Germinal center (tissue), 1 donor: ENCODE measurements at regions not wholly inside any gene's neighbourhood (a gene's known extent, or its start where the extent isn't known, plus 50 kb on each side); places are given as distances from the start of the nearest gene placed in this dataset.

Source experiments
- DNase-seq: peaks from one replicate; pipeline ENCODE4 v3.0.0; 2012; ENCODE audit warnings: mixed read lengths, low spot score

DNA sequence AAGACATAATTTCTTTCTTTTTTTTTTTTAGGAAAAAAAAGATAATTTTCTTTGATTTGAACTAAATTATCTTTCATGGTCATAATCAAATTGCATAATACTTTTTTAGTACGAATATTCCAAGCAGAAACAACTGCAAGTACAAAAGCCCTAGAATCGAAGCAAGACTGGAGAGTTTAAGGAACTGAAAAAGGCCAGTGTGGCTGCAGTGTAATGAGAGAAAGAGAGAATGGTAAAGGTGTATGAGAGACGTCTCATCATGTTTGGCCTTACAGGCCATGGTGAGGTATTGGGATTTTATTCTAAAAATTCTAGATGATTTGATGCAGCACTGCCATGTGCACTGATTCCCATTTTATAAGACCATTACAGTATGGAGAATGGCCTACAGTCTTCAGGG lies 180.9 kb downstream of the SUCNR1 start:
- DNase-seq = no peak

DNA sequence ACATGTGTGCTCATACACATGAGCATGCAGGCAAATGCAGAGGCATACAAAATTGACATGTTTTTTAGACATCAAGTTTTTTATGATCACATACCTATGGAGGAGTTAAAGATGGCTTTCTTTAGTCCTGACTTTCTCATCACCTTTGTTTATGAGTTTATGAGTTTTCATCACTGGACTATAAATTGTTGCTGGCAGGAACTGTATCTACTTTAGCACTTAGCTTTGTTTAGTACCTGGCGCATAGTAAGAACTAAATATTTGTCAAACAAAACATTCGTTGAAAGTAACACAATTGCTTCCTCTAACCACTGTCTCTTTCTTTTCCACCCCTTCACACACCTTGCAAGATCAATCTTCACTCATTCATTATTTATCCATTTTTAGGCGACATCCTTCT lies 182.6 kb downstream of the SUCNR1 start:
- DNase-seq = no peak

DNA sequence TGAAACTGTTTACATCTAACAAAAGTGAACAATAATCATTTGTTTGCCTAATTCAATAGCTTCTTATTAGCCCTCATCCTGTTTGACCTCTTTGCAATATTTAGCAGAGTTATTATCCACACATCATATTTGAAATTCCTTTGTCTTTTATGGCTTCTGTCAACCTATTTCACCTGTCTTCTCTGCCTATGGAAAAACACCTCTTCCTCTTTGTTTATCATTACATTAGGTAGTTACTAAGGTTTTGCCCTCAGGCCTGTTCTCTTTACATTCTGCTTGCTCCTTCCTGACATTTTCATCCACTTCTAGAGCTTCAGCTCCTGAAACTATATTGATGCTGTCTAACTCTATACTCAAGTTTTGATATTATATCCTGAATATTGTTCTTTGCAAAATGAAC lies 183.0 kb downstream of the SUCNR1 start:
- DNase-seq = no peak

DNA sequence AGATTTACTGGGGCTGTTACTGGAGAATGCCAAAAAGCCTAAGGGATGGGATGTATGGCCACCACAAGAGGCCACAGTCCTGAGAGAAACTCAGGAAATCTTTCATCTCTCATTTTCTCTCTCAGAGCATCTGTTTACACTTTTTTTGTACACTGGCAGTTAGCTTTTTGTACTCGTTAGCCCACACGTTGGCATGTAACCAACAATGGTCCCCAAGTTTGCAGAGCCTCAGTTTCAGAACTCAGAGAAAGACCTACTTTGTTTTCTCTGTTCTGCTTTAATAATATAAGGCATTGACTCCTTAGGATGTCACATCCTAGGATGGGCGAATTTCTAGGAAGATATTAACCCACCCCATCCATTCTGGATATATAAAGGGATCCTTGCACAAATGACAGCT lies 183.5 kb downstream of the SUCNR1 start:
- DNase-seq = no peak

DNA sequence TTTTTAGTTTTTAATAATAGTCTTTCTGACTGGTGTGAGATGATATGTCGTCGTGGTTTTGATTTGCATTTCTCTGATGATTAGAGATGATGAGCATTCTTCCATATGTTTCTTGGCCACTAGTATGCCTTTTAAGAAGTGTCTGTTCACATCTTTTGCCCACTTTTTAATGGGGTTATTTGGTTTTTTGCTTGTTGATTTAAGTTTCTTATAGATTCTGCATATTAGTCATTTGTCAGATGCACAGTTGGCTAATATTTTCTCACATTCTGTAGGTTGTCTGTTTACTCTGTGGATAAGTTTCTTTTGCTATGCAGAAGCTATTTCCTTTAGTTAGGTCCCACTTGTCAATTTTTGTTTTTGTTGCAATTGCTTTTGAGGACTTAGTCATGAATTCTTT lies 185.4 kb downstream of the SUCNR1 start:
- no peak for DNase-seq

DNA sequence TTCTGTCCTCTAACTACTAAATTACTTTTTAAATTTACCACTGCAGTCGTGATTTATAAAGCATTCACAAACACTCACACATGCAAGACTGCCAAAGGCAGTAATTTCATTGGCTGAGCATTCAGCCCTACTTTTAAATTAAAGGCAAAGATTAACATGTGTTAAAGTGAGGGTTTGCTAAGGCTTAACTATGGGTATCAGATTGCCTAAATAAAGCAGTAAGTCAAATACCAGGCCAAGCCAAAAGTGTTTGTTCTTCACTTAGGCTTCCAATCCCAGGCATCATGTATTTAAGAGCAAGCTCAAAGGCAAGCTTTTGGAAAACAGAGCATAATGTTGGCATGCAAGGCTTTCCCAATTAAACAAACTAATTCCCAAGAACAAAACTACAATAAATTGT lies 187.3 kb downstream of the SUCNR1 start:
- DNase-seq = no peak

DNA sequence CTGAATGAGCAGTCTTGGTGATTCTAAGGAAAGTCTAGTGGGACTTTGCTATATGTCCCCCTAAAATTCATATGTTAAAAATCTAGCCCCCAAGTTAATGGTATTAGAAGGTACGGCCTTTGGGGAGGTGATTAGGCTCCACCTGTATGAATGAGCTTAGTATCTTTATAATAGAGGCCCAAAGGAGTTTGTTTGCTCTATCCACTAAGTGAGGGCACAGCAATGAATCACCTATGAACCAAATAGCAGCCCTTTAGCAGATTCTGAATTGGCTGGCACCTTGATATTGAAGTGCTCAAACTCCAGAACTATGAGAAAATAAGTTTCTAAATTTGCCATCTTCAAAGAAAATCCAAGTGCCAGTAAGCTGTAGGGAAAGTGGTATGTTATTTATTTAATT lies 187.9 kb downstream of the SUCNR1 start:
- DNase-seq = no peak

DNA sequence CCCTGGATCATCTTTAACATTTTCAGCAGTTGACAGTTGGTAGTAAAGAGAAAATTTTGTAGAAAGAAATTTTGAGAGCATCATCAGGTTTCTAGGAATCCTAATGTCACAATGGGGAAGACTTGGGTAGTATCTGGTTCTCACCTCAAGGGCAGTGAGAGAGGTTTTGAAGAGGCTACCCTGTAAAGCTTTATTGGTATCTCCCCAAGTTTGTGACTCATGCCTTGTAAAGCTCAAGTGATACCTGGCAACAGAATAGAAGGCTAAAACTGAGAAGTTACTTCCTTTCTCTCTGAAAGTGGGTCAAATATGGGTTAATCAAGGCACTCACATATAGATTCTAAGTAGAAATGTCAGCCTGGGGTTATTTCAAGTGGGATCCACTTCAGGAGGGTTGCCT lies 196.4 kb downstream of the SUCNR1 start:
- no peak for DNase-seq

DNA sequence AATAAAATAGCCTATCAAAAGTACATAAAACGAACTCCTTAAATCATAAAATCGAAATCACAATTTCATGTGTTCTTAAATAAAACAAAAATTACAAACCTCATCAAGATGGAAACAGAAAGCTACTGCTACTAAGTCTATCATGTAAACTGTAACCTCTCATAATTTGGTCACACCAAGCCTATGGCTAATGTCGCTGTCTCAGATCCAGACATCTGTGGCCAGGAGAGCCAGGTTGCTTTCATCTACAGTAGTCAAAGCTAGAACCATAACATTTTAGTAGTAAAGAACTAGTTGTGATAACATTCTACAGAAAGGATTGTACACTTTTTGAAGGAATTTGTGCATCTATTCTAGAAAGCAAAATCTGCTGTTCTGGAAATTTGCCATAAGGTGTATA lies 197.4 kb upstream of the MBNL1 start:
- no peak for DNase-seq

DNA sequence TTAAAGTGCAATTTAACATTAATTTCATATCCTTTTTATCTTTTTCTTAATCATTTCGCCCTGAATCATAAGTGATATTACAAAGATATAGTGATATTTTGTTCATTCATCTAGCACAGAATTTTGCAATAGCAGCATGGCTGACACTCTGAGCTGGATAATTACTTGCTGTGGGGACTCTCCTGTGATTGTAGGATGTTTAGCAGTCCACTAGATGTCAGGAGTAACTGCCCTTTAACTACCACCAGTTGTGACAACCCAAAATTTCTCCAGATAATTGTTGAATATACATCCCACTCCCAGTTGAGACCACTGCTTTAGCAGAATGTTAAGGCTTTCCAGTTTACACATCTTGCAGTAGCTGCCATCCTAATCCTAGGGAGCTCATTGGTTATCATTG lies 196.8 kb upstream of the MBNL1 start:
- DNase-seq = peak; percentile 29

DNA sequence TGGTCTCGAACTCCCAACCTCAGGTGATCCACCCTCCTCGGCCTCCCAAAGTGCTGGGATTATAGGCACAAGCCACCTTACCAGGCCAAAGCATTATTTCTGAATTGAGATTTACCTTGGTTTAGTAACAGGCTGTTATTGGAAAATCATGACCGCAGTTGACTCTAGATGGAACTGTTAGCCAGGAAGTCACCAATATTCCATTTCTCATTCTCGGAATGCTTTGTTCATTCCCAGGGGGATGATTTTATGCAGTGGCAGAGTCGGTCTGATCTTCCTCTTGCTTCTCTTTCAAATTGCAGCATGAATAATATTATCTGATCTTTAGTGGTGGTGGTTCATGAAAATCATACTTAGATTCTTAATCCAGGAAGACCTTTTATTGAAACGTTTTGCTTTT lies 195.5 kb upstream of the MBNL1 start:
- no peak for DNase-seq

DNA sequence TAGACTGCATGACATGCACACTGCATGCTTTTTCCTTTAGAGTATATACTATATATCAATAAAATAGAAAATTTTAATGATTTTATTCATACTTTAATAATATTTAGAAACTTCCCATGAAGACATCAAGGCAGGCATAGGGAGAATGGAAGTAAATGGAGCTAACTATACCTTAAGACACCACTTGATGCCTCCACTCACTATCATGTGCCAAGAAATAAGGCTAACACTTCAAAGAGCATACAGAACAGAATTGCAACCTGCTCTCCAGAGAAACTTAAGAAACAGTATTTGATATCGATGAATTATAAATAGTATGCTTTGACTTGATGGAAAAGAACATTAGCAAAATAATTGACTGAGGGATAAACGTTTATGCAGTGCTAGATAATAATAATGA lies 192.6 kb upstream of the MBNL1 start:
- no peak for DNase-seq

DNA sequence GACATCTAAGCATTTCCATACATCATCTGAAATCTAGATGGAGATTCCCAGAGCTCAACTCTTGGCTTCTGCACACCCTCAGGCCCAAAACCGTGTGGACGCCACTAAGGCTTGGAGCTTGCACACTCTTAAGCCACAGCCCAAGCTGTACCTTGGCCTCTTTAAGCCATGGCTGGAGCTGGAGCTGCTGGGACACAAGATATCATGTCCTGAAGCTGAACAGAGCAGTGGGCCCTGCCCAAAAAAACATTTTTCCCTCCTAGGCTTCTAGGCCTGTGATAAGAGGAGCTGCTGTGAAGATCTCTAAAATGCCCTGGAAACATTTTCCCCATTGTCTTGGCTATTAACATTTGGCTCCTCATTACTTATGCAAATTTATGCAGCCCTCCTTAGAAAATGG lies 188.7 kb upstream of the MBNL1 start:
- DNase-seq = no peak

DNA sequence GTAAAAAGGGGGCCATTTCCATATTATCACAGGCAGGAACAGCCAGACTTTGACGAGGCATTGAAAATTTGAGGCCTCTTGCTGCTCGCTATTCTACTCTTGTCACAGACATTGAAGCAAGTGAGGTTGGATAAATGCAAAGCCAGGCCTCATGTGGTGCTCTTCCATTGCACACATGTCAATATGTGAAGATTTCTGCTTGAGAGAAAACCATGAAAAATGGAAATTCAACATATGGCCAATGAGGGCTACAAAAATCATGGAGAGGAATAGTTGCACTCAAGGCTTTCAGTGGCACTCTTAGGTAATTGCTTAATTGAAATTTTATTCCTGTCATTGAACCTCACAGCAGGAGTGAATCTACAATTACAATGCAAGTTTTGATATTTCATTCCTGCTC lies 185.6 kb upstream of the MBNL1 start:
- no peak for DNase-seq

DNA sequence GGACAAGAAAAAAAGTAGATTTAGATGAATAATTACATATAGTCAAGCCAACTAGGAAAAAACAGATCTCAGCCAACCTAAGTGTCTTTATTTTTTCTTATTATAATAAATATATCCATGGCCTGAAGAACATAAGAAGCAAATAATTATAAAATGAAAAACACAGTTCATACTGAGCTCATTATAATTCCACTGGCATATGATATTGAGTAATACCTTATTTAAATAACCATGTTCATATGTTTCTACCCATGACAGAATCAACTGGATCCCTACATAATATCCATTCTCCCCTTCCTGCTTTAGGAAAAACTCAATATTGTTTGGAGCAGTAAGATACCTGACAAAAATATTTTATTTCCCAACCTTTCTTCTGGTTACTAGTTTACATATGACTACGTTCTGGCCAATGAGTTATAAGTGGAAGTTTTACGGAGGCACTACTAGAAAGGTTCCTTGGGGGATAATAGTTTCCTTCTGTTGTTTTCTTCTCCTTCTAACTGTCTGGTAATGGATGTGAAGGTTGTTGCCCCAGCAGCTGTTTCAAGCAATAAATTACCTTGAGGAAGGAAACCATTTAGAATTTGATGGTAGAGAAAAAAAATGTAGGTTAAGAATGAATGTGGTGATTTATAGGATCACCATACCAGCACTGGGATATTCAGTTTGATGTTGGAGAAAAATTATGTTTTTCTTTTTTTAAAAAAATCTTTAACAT lies 184.1 kb upstream of the MBNL1 start:
- no peak for DNase-seq

DNA sequence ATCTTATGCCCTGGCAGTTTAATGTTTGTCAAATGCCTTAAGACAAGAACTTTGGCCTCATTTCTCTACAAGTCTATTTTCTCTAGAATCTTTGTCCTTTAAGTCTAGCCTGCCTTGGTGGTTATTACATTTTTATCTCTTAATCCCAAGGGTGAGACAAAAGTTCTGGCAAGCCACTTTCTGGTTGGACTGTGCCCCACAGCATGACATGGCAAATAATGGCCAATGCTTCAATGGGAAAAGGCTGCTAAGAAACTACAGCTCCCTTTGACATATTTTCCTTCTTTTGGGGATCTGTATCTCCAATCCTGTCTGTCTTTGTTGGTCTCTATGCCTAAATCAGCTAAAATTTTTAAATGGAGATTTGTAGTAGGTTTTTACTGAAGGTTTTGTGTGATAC lies 181.6 kb upstream of the MBNL1 start:
- DNase-seq = no peak

DNA sequence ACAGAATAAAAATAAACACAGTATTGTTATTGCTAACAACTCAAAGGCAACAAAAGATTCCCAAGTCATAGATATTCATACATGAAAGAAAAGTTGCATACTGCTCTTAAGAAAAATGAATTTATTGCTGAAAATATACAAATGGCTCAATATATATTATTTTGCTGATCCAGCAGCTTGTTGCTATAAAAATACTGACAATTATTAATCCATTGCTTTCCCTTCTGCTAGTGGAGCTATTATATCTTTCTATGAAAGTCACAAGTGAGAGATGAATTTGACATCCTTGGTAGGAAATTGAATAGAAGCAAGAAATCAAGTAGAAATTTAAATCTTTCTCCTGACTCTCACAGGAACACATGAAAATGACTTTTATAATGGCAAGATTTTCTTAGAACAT lies 179.2 kb upstream of the MBNL1 start:
- no peak for DNase-seq

DNA sequence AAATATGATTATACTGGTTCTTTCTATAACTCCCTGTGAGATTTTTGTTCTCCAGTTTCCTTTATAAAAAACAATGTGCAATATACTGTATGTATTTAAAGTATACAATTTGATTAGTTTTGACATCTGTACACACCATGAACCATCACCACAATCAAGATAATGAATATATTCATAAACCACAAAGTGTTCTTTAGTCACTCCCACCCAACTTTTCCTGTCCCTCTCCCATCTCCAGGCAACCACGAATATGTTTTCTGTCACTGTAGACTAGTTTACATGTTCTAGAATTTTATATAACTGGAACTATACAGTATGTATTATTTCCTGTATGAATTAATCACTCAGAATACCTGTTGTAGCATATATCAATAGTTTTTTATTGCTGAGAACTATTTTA lies 177.0 kb upstream of the MBNL1 start:
- no peak for DNase-seq

DNA sequence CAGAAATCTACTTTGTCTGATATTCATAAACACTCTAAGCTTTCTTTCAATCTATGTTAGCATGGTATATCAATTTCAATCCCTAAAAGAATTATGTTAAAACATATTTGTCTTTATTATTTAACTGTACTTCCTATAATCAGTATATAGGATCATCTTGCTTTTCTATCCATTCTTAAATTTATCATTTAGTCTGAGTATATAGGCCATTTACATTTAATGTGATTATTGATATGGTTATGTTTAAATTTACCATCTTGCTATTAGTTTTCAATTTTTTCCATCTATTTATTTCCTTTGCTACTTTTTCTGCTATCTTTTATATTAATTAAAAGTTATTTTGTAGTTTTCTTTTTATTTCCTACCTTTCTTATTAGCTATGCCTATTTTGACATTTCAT lies 174.8 kb upstream of the MBNL1 start:
- no peak for DNase-seq

DNA sequence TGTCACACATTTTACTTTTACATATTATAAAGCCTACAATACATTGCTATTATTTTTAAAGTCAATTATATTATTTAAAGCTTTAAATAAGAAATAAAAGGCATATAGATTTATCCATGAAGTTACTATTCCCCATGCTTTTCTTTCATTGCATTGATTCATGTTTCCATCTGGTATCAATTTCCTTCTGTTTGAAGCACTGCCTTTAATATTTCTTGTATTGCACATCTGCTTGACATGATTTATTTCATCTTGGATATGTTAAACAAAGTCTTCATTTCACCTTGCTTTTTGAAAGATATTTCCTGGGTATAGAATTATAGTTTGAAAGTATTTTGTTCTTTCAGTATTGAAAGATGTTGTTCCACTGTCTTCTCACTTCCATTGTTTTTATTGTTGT lies 174.3 kb upstream of the MBNL1 start:
- DNase-seq = no peak

DNA sequence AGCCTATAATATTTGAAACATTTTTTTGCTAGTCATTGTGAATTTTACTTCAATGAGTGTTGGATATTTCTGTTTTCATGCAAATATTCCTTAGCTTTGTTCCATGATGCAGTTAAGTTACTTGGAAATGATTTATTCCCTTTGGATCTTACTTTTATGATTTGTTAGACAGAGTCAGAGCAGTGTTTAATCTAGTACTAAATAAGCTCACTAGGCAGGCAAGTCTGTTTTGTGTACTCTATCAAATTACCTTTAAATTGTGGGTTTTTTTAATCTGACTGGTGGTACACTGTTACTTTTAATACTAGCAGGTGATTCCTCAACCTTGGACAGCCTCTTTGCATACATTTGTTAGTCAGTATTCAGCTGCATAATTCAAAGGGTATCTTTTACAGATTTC lies 173.3 kb upstream of the MBNL1 start:
- DNase-seq = no peak

DNA sequence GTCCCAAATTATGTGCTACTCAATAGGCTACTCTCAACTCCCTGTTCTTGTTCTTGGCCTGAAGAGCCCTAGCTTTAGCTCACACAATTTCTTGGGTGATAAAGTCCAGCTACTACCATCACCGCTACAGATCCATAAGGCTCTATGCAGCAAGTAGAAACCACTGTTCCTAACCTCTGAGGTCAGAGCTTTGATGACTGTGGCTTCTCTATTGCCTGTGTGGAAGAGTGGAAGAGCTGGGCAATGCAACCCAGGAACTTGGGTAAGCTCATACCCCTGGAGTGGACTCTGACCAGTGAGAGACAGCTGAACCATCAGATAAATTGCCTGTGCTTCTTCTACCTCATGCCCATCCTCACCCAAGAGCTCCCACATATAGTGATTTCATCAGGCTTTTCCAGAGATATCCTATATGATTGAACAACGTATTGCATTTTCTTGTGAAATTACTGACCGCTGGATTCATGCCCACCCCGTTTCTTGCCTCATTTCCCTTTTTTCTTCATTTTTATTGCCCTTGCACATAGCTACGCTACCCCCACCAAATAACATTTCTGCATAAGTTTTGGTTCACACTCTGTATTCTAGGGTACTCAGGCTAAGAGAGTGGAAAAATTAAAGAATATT lies 172.3 kb upstream of the MBNL1 start:
- DNase-seq = no peak

DNA sequence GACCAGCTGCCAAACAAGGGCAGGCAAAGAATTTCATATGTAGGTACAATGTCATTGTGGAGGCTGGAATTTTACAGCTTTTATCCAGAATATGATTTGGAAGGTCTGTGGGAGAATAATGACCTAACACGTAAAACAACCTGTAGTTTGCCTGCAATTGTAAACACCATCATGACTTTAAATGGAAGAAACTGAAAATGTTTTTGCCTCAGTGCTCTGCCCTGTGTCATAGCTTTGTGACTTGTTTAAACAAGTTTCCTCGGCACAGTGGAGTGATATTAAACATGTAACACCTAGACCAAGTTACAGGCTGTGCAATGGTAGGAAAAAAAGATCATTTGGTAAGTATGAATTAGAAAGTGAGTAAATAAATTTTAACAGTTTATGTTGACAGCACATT lies 171.6 kb upstream of the MBNL1 start:
- DNase-seq = no peak

DNA sequence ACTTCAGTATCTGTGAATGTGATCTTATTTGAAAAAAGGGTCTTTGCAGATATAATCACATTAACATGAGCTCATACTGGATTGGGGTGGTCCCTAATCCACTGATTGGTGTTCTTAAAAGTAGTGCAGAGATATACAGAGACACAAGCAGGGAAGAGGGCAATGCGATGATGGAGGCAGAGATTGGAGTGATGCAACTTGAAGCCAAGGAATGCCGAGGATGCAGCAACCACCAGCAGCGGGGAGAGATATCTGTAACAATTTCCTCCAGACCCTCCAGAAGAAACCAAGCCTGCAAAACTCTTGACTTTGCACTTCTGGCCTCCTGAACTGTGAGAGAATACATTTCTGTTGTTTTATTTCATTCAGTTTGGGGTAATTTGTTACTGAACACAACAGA lies 171.0 kb upstream of the MBNL1 start:
- no peak for DNase-seq
